Right kidney (tissue), 1 donor: ENCODE measurements at regions not wholly inside any gene's neighbourhood (a gene's known extent, or its start where the extent isn't known, plus 50 kb on each side); places are given as distances from the start of the nearest gene placed in this dataset.

Experiments
- DNase-seq: peaks from one replicate; pipeline ENCODE4 v3.0.0-alpha.2; 2016

- DNase-seq, result no peak
These were observed 156.5 kb upstream of the MYL2 start for GRCh38 chr12:111076611-111077451.

- DNase-seq, result no peak
These were observed 155.8 kb upstream of the MYL2 start for GRCh38 chr12:111076199-111076598.

GRCh38 chr12:111074965-111075364, 154.6 kb upstream of the MYL2 start:
- DNase-seq, result no peak

- no peak for DNase-seq
These were observed 154.2 kb upstream of the MYL2 start for GRCh38 chr12:111074559-111074958.

- no peak for DNase-seq
These were observed 153.0 kb upstream of the MYL2 start for GRCh38 chr12:111073370-111073769.

- no peak for DNase-seq
These were observed 151.9 kb upstream of the MYL2 start for GRCh38 chr12:111072299-111072698.

- no peak for DNase-seq
These were observed 149.5 kb upstream of the MYL2 start for GRCh38 chr12:111069886-111070285.

- no peak for DNase-seq
These were observed 147.9 kb upstream of the MYL2 start for GRCh38 chr12:111068290-111068689.

- no peak for DNase-seq
These were observed 147.1 kb upstream of the MYL2 start for GRCh38 chr12:111067498-111067897.

- no peak for DNase-seq
These were observed 146.5 kb upstream of the MYL2 start for GRCh38 chr12:111066744-111067437.

GRCh38 chr12:111064982-111065381, 144.6 kb upstream of the MYL2 start:
- DNase-seq, result no peak

GRCh38 chr12:111064154-111064553, 143.8 kb upstream of the MYL2 start:
- no peak for DNase-seq

- DNase-seq, result no peak
These were observed 143.1 kb upstream of the MYL2 start for GRCh38 chr12:111063295-111064026.

- DNase-seq, result no peak
These were observed 137.5 kb upstream of the MYL2 start for GRCh38 chr12:111057701-111058425.

- DNase-seq, result no peak
These were observed 136.5 kb upstream of the MYL2 start for GRCh38 chr12:111056618-111057521.

- no peak for DNase-seq
These were observed 135.0 kb upstream of the MYL2 start for GRCh38 chr12:111055181-111055880.

- no peak for DNase-seq
These were observed 128.6 kb upstream of the MYL2 start for GRCh38 chr12:111048991-111049390.

GRCh38 chr12:111046896-111047295, 126.5 kb upstream of the MYL2 start:
- no peak for DNase-seq

- no peak for DNase-seq
These were observed 125.6 kb upstream of the MYL2 start for GRCh38 chr12:111045941-111046340.

- DNase-seq, result no peak
These were observed 120.7 kb upstream of the MYL2 start for GRCh38 chr12:111041091-111041490.

- no peak for DNase-seq
These were observed 120.3 kb upstream of the MYL2 start for GRCh38 chr12:111040690-111041089.
